Stimulated activated CD4-positive, alpha-beta T cell treated with anti-CD3 and anti-CD28 coated beads, Interleukin-2, amount 100 ng/mL, for 24 hours (primary cell): ENCODE measurements at regions not wholly inside any gene's neighbourhood (a gene's known extent, or its start where the extent isn't known, plus 50 kb on each side); places are given as distances from the start of the nearest gene placed in this dataset.
A peak's percentile ranks its signal among the peaks of the same experiment; 100 is the strongest.

Experiments used
- DNase-seq, 2 donors: peaks; one replicate each; pipeline ENCODE4 v3.0.0-alpha.2; 2020

- no peak for DNase-seq
These were observed 79.1 kb downstream of the TRIB2 start for GRCh38 chr2:12795851-12796250.

- DNase-seq, result no peak
These were observed 79.9 kb downstream of the TRIB2 start for GRCh38 chr2:12796657-12797056.

GRCh38 chr2:12797815-12798214 lies 81.1 kb downstream of the TRIB2 start:
- no peak for DNase-seq

- DNase-seq, result no peak
These were observed 86.9 kb downstream of the TRIB2 start for GRCh38 chr2:12803607-12804006.

- no peak for DNase-seq
These were observed 87.5 kb downstream of the TRIB2 start for GRCh38 chr2:12804091-12804856.

GRCh38 chr2:12805033-12805432 lies 88.3 kb downstream of the TRIB2 start:
- DNase-seq, result no peak

- no peak for DNase-seq
These were observed 90.0 kb downstream of the TRIB2 start for GRCh38 chr2:12806549-12807242.

- DNase-seq, result no peak
These were observed 91.4 kb downstream of the TRIB2 start for GRCh38 chr2:12807907-12808810.

GRCh38 chr2:12809526-12809925 lies 92.8 kb downstream of the TRIB2 start:
- DNase-seq, result no peak

GRCh38 chr2:12811916-12812315 lies 95.2 kb downstream of the TRIB2 start:
- DNase-seq, result no peak

GRCh38 chr2:12813166-12813565 lies 96.4 kb downstream of the TRIB2 start:
- DNase-seq, result no peak

GRCh38 chr2:12816379-12817306 lies 99.9 kb downstream of the TRIB2 start:
- peak in 1 of 2 donors; percentile 6 for DNase-seq

GRCh38 chr2:12817870-12818269 lies 101.1 kb downstream of the TRIB2 start:
- DNase-seq, result no peak

GRCh38 chr2:12818416-12819102 lies 101.8 kb downstream of the TRIB2 start:
- DNase-seq, result no peak

- DNase-seq, result no peak
These were observed 102.4 kb downstream of the TRIB2 start for GRCh38 chr2:12819103-12819475.

GRCh38 chr2:12819721-12820120 lies 103.0 kb downstream of the TRIB2 start:
- DNase-seq, result no peak

GRCh38 chr2:12821656-12822055 lies 104.9 kb downstream of the TRIB2 start:
- DNase-seq, result no peak

- no peak for DNase-seq
These were observed 107.6 kb downstream of the TRIB2 start for GRCh38 chr2:12824351-12824777.

- no peak for DNase-seq
These were observed 108.1 kb downstream of the TRIB2 start for GRCh38 chr2:12824778-12825379.

GRCh38 chr2:12826781-12827180 lies 110.0 kb downstream of the TRIB2 start:
- DNase-seq, result no peak

- no peak for DNase-seq
These were observed 111.0 kb downstream of the TRIB2 start for GRCh38 chr2:12827721-12828120.
